HG02759 (cell line): ENCODE measurements at regions not wholly inside any gene's neighbourhood (a gene's known extent, or its start where the extent isn't known, plus 50 kb on each side); places are given as distances from the start of the nearest gene placed in this dataset.
"Not testable (repeated sequence)": the region's sequence is repeated elsewhere in the genome, so short reads cannot be mapped to it uniquely, and the experiment has no call there.

Experiments used
- ATAC-seq: cut with Tn5 transposase; IDR thresholded peaks from one replicate; pipeline ENCODE4 v1.9.1; 2021; ENCODE audit warnings: mild to moderate bottlenecking, moderate library complexity; ENCODE audit not compliant: unreplicated experiment

- no peak for ATAC-seq
Measured at GRCh38 chr2:15681089-15681885, 89.6 kb downstream of the DDX1 start.

GRCh38 chr2:15682354-15682753 is 90.7 kb downstream of the DDX1 start:
- no peak for ATAC-seq

- ATAC-seq, result no peak
Measured at GRCh38 chr2:15684161-15685039, 92.7 kb downstream of the DDX1 start.

GRCh38 chr2:15685143-15685542 is 93.5 kb downstream of the DDX1 start:
- ATAC-seq, result no peak

GRCh38 chr2:15686643-15687042 is 95.0 kb downstream of the DDX1 start:
- ATAC-seq, result no peak

GRCh38 chr2:15687243-15687642 is 95.6 kb downstream of the DDX1 start:
- no peak for ATAC-seq

- no peak for ATAC-seq
Measured at GRCh38 chr2:15687720-15688119, 96.1 kb downstream of the DDX1 start.

- ATAC-seq, result no peak
Measured at GRCh38 chr2:15688924-15689568, 97.4 kb downstream of the DDX1 start.

GRCh38 chr2:15689654-15690053 is 98.0 kb downstream of the DDX1 start:
- ATAC-seq, result no peak

GRCh38 chr2:15691586-15692310 is 100.1 kb downstream of the DDX1 start:
- no peak for ATAC-seq

GRCh38 chr2:15692551-15693377 is 101.1 kb downstream of the DDX1 start:
- no peak for ATAC-seq

- no peak for ATAC-seq
Measured at GRCh38 chr2:15693382-15693781, 101.7 kb downstream of the DDX1 start.

- ATAC-seq, result no peak
Measured at GRCh38 chr2:15693926-15694588, 102.4 kb downstream of the DDX1 start.

GRCh38 chr2:15694589-15694986 is 102.9 kb downstream of the DDX1 start:
- no peak for ATAC-seq

- ATAC-seq, result no peak
Measured at GRCh38 chr2:15695582-15696330, 104.1 kb downstream of the DDX1 start.

GRCh38 chr2:15696606-15697170 is 105.0 kb downstream of the DDX1 start:
- ATAC-seq, result not testable (repeated sequence)

GRCh38 chr2:15700131-15700530 is 108.5 kb downstream of the DDX1 start:
- no peak for ATAC-seq

- ATAC-seq, result no peak
Measured at GRCh38 chr2:15700599-15701340, 109.1 kb downstream of the DDX1 start.
